ENCODE measurements at regions not wholly inside any gene's neighbourhood (a gene's known extent, or its start where the extent isn't known, plus 50 kb on each side); places are given as distances from the start of the nearest gene placed in this dataset.

- H3F3A ChIP-seq (ENCODE audit: insufficient read depth, low read length): no peaks in the 10 kb centered on the region
- no peaks in the 10 kb centered on the region for H3K4me1 ChIP-seq (ENCODE audit: insufficient read depth, low read length, severe bottlenecking)
- H3K79me2 ChIP-seq (ENCODE audit: insufficient read depth, low read length): no peaks in the 10 kb centered on the region
- no peak overlapping the region for H3K4me2 ChIP-seq (ENCODE audit: low read length)
- peaks cover 3% of the 10 kb centered on the region; the same call in 1 of the 2 replicates for H3K27me3 ChIP-seq (ENCODE audit: insufficient read depth, low read length)
- H3K9me2 ChIP-seq (ENCODE audit: low read depth, low read length): no peaks in the 10 kb centered on the region
- no peaks in the 10 kb centered on the region for H4K20me1 ChIP-seq (ENCODE audit: insufficient read depth, low read length)
- H3K36me3 ChIP-seq (ENCODE audit: insufficient read depth, low read length): no peaks in the 10 kb centered on the region
- H2AFZ ChIP-seq (ENCODE audit: low read length): no peak overlapping the region
- TF ChIP-seq EZH2 (IDR thresholded peaks at IDR 0.05; ENCODE audit: borderline replicate concordance, low read length): no peak
- H3K27ac ChIP-seq (ENCODE audit: low read depth, low read length, poor library complexity, severe bottlenecking): no peak overlapping the region
- no peak overlapping the region for H3K4me3 ChIP-seq (ENCODE audit: low read depth, low read length, poor library complexity, severe bottlenecking)
- no peak overlapping the region for H3K9ac ChIP-seq (ENCODE audit: low read length)
- H3K9me3 ChIP-seq (ENCODE audit: low read length): no peaks in the 10 kb centered on the region
Measured at GRCh38 chr10:31593124-31593523, 274.1 kb downstream of the ZEB1 start.

- TF ChIP-seq EZH2 (IDR thresholded peaks at IDR 0.05; ENCODE audit: borderline replicate concordance, low read length) (no peak), CTCF (IDR thresholded peaks at IDR 0.05; ENCODE audit: low read length) (no peak)
- Histone ChIP-seq H3K9ac (ENCODE audit: low read length) (no peak overlapping the region), H3K79me2 (ENCODE audit: insufficient read depth, low read length) (no peaks in the 10 kb centered on the region), H3K27me3 (ENCODE audit: insufficient read depth, low read length) (peaks cover 3% of the 10 kb centered on the region; the same call in 1 of the 2 replicates), H3K36me3 (ENCODE audit: insufficient read depth, low read length) (no peaks in the 10 kb centered on the region; the same call in 1 of the 2 replicates), H3K4me1 (ENCODE audit: insufficient read depth, low read length, severe bottlenecking) (no peaks in the 10 kb centered on the region), H2AFZ (ENCODE audit: low read length) (no peak overlapping the region), H3F3A (ENCODE audit: insufficient read depth, low read length) (no peaks in the 10 kb centered on the region), H3K4me3 (ENCODE audit: low read depth, low read length, poor library complexity, severe bottlenecking) (no peak overlapping the region), H3K27ac (ENCODE audit: low read depth, low read length, poor library complexity, severe bottlenecking) (no peak overlapping the region), H3K4me2 (ENCODE audit: low read length) (no peak overlapping the region), H3K9me2 (ENCODE audit: low read depth, low read length) (no peaks in the 10 kb centered on the region), H3K9me3 (ENCODE audit: low read length) (no peaks in the 10 kb centered on the region), H4K20me1 (ENCODE audit: insufficient read depth, low read length) (no peaks in the 10 kb centered on the region)
Measured at GRCh38 chr10:31591569-31591968, 272.6 kb downstream of the ZEB1 start.

- Histone ChIP-seq H2AFZ (ENCODE audit: low read length) (no peak overlapping the region), H3K9ac (ENCODE audit: low read length) (no peak overlapping the region), H3K36me3 (ENCODE audit: insufficient read depth, low read length) (no peaks in the 10 kb centered on the region; the same call in 1 of the 2 replicates), H3K4me3 (ENCODE audit: low read depth, low read length, poor library complexity, severe bottlenecking) (no peak overlapping the region), H3F3A (ENCODE audit: insufficient read depth, low read length) (no peaks in the 10 kb centered on the region), H3K4me2 (ENCODE audit: low read length) (no peak overlapping the region), H3K27me3 (ENCODE audit: insufficient read depth, low read length) (peaks cover 3% of the 10 kb centered on the region; the same call in 1 of the 2 replicates), H3K4me1 (ENCODE audit: insufficient read depth, low read length, severe bottlenecking) (no peaks in the 10 kb centered on the region), H3K79me2 (ENCODE audit: insufficient read depth, low read length) (no peaks in the 10 kb centered on the region), H3K9me3 (ENCODE audit: low read length) (no peaks in the 10 kb centered on the region), H4K20me1 (ENCODE audit: insufficient read depth, low read length) (no peaks in the 10 kb centered on the region), H3K27ac (ENCODE audit: low read depth, low read length, poor library complexity, severe bottlenecking) (no peak overlapping the region), H3K9me2 (ENCODE audit: low read depth, low read length) (no peaks in the 10 kb centered on the region)
- no peak for TF ChIP-seq CTCF (IDR thresholded peaks at IDR 0.05; ENCODE audit: low read length)
- TF ChIP-seq EZH2 (IDR thresholded peaks at IDR 0.05; ENCODE audit: borderline replicate concordance, low read length): no peak
Measured at GRCh38 chr10:31590023-31590800, 271.2 kb downstream of the ZEB1 start.

All from OCI-LY1 (cell line).